WTC11 (cell line): ENCODE measurements at regions not wholly inside any gene's neighbourhood (a gene's known extent, or its start where the extent isn't known, plus 50 kb on each side); places are given as distances from the start of the nearest gene placed in this dataset.

Experiments
- ATF6 ChIP-seq: sonication (generic); formaldehyde crosslinking; IDR thresholded peaks from 2 replicates; pipeline ENCODE4 v1.8.1; 2023; ENCODE audit warnings: mild to moderate bottlenecking, missing genetic modification reagents
- CREM ChIP-seq: sonication (generic); formaldehyde crosslinking; IDR thresholded peaks from 2 replicates; pipeline ENCODE4 v1.8.1; 2022; ENCODE audit warnings: mild to moderate bottlenecking, missing genetic modification reagents, moderate library complexity
- ESRRA ChIP-seq: sonication (generic); formaldehyde crosslinking; IDR thresholded peaks from 2 replicates; pipeline ENCODE4 v1.8.1; 2022; ENCODE audit warnings: mild to moderate bottlenecking, missing genetic modification reagents, borderline replicate concordance
- FOXJ3 ChIP-seq: sonication (generic); formaldehyde crosslinking; IDR thresholded peaks from 2 replicates; pipeline ENCODE4 v1.9.0; 2021; ENCODE audit warnings: missing genetic modification reagents, mild to moderate bottlenecking, borderline replicate concordance
- IRF1 ChIP-seq: sonication (generic); formaldehyde crosslinking; IDR thresholded peaks from 2 replicates; pipeline ENCODE4 v1.8.0; 2023; ENCODE audit warnings: missing genetic modification reagents
- JUN ChIP-seq: sonication (generic); formaldehyde crosslinking; IDR thresholded peaks from 2 replicates; pipeline ENCODE4 v1.8.0; 2023; ENCODE audit warnings: mild to moderate bottlenecking, missing genetic modification reagents
- TCF7 ChIP-seq: sonication (generic); formaldehyde crosslinking; IDR thresholded peaks from 2 replicates; pipeline ENCODE4 v1.8.0; 2022; ENCODE audit warnings: mild to moderate bottlenecking, low read depth, missing genetic modification reagents, moderate library complexity
- USF2 ChIP-seq: sonication (generic); formaldehyde crosslinking; IDR thresholded peaks from 2 replicates; pipeline ENCODE4 v1.8.1; 2023; ENCODE audit warnings: mild to moderate bottlenecking, missing genetic modification reagents, moderate library complexity
- TF ChIP-seq, protein P1 (sequence below): sonication (generic); formaldehyde crosslinking; IDR thresholded peaks from 2 replicates; pipeline ENCODE4 v1.8.1; 2023; ENCODE audit warnings: mild to moderate bottlenecking, missing genetic modification reagents, borderline replicate concordance
- TF ChIP-seq, protein P2 (sequence below): fragments of 200-600 bp; IDR thresholded peaks from 2 replicates; pipeline ENCODE4 v1.8.0; 2022; ENCODE audit warnings: antibody characterized with exemption
- TF ChIP-seq, protein P3 (sequence below): sonication (generic); formaldehyde crosslinking; IDR thresholded peaks from 2 replicates; pipeline ENCODE4 v1.8.0; 2022; ENCODE audit warnings: mild to moderate bottlenecking, missing genetic modification reagents
- TF ChIP-seq, protein P4 (sequence below): sonication (generic); formaldehyde crosslinking; IDR thresholded peaks from 2 replicates; pipeline ENCODE4 v1.8.1; 2022; ENCODE audit warnings: missing genetic modification reagents, borderline replicate concordance

- TF ChIP-seq, protein P1, sequence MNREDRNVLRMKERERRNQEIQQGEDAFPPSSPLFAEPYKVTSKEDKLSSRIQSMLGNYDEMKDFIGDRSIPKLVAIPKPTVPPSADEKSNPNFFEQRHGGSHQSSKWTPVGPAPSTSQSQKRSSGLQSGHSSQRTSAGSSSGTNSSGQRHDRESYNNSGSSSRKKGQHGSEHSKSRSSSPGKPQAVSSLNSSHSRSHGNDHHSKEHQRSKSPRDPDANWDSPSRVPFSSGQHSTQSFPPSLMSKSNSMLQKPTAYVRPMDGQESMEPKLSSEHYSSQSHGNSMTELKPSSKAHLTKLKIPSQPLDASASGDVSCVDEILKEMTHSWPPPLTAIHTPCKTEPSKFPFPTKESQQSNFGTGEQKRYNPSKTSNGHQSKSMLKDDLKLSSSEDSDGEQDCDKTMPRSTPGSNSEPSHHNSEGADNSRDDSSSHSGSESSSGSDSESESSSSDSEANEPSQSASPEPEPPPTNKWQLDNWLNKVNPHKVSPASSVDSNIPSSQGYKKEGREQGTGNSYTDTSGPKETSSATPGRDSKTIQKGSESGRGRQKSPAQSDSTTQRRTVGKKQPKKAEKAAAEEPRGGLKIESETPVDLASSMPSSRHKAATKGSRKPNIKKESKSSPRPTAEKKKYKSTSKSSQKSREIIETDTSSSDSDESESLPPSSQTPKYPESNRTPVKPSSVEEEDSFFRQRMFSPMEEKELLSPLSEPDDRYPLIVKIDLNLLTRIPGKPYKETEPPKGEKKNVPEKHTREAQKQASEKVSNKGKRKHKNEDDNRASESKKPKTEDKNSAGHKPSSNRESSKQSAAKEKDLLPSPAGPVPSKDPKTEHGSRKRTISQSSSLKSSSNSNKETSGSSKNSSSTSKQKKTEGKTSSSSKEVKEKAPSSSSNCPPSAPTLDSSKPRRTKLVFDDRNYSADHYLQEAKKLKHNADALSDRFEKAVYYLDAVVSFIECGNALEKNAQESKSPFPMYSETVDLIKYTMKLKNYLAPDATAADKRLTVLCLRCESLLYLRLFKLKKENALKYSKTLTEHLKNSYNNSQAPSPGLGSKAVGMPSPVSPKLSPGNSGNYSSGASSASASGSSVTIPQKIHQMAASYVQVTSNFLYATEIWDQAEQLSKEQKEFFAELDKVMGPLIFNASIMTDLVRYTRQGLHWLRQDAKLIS (CRISPR knock-in tag): no peak
- TF ChIP-seq, protein P2, sequence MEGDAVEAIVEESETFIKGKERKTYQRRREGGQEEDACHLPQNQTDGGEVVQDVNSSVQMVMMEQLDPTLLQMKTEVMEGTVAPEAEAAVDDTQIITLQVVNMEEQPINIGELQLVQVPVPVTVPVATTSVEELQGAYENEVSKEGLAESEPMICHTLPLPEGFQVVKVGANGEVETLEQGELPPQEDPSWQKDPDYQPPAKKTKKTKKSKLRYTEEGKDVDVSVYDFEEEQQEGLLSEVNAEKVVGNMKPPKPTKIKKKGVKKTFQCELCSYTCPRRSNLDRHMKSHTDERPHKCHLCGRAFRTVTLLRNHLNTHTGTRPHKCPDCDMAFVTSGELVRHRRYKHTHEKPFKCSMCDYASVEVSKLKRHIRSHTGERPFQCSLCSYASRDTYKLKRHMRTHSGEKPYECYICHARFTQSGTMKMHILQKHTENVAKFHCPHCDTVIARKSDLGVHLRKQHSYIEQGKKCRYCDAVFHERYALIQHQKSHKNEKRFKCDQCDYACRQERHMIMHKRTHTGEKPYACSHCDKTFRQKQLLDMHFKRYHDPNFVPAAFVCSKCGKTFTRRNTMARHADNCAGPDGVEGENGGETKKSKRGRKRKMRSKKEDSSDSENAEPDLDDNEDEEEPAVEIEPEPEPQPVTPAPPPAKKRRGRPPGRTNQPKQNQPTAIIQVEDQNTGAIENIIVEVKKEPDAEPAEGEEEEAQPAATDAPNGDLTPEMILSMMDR: no peak
- no peak for TF ChIP-seq CREM
- TF ChIP-seq TCF7 (CRISPR knock-in tag): no peak
- no peak for TF ChIP-seq IRF1 (CRISPR knock-in tag)
- TF ChIP-seq, protein P3, sequence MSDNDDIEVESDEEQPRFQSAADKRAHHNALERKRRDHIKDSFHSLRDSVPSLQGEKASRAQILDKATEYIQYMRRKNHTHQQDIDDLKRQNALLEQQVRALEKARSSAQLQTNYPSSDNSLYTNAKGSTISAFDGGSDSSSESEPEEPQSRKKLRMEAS (CRISPR knock-in tag): no peak
- TF ChIP-seq ESRRA (CRISPR knock-in tag): no peak
- TF ChIP-seq FOXJ3 (CRISPR knock-in tag): no peak
- TF ChIP-seq JUN (CRISPR knock-in tag): no peak
- no peak for TF ChIP-seq ATF6 (CRISPR knock-in tag)
- TF ChIP-seq, protein P4, sequence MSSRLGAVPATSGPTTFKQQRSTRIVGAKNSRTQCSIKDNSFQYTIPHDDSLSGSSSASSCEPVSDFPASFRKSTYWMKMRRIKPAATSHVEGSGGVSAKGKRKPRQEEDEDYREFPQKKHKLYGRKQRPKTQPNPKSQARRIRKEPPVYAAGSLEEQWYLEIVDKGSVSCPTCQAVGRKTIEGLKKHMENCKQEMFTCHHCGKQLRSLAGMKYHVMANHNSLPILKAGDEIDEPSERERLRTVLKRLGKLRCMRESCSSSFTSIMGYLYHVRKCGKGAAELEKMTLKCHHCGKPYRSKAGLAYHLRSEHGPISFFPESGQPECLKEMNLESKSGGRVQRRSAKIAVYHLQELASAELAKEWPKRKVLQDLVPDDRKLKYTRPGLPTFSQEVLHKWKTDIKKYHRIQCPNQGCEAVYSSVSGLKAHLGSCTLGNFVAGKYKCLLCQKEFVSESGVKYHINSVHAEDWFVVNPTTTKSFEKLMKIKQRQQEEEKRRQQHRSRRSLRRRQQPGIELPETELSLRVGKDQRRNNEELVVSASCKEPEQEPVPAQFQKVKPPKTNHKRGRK (CRISPR knock-in tag): no peak
- TF ChIP-seq USF2 (CRISPR knock-in tag): no peak
Observed at GRCh38 chr18:10213526-10213925, 240.9 kb upstream of the APCDD1 start.
